NCI-H2196 treated with DMSO at 0.1 percent for 48 hours (cell line): ENCODE measurements at regions not wholly inside any gene's neighbourhood (a gene's known extent, or its start where the extent isn't known, plus 50 kb on each side); places are given as distances from the start of the nearest gene placed in this dataset.
A peak's percentile ranks its signal among the peaks of the same experiment; 100 is the strongest.

ENCODE experiments used
- DNase-seq: peaks from one replicate; lab custom pipeline; 2025; ENCODE audit not compliant: unreplicated experiment; lab: John Stamatoyannopoulos, UW

DNA sequence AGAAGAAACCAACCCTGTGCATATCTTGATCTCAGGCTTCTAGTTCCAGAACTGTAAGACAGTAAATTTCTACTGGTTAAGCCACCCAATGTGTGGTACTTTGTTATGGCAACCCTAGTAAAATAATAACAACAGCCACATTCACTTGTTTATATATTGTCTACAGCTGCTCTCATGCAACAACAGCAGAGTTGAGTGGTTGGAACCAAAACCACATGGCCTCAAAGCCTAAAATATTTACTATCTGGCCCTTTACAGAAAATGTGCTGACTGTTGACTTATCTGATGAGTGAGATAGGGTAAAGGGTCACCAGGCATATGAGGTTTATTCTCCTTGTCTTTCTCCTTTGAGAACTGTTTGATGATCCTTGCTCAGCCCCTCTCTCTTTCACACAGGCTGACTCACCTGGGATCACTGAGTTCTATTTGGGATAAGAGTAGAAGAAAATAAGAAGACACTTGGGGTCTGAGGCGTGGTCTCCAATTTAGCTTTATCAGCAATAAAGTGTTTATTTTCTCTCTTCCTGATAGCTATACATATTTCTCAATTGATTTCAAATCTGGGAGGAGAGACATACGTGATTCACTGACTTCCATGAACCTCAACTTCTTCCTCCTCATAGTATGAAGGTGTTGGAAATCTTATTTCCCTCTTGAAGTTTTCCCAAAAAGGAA is 227.5 kb upstream of the STARD13 start:
- DNase-seq = no peak

DNA sequence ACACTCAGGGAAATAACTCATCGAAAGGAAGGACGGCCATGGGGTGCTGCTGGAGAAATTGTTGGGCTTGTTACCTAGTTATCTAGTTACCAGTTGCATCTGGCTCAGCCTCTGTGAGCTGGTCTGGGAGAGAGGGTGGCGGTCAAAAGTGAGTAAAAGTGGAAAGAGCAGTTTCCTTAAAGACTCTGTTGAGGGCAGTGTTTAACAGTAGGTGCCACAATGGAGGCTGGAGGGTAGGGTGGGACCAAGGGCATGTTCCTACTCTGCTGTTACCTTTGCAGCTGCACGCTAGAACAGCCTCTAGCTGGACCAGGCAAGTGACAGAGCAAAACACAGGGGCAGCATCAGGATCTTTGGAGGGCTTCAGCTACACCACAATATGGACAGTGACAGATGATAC is 228.8 kb upstream of the STARD13 start:
- DNase-seq = no peak

DNA sequence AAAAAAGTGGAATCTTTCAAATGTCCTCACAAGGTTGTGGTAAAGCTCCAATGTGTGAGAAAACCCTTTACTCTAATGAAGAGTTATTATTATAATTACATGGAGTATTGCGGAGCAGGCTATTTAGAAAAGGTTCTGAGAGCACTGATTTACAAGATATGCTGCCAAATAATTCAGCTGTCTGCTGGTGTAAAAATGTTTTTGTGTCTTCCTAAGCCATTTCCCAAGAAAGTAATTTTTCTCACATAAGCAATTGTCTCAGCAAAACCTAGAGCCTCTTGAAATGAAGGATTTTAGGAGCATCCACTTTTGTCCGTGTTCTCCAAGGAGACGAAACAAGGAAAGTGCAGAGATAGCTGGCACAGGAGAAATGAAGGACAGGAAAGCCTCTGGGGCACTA is 229.6 kb upstream of the STARD13 start:
- no peak for DNase-seq

DNA sequence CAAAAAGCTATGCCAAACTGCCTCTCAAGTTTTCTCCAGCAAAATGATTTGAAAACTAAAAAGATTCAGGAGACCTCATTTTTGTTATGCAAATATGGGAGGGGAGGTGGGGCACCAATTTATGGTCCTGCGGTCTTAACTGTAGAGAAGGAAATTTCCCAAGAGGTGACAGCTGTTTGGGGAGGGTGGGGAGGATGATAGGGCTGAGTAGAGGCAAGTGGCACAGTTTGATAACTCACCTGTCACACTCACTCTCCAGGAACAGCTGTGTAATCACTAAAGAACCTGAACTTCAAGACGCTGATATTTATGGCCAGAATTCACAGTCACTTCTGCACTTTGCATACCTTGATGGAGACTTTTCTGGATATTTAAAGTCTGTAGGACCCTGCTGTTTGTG is 232.9 kb upstream of the STARD13 start:
- no peak for DNase-seq

DNA sequence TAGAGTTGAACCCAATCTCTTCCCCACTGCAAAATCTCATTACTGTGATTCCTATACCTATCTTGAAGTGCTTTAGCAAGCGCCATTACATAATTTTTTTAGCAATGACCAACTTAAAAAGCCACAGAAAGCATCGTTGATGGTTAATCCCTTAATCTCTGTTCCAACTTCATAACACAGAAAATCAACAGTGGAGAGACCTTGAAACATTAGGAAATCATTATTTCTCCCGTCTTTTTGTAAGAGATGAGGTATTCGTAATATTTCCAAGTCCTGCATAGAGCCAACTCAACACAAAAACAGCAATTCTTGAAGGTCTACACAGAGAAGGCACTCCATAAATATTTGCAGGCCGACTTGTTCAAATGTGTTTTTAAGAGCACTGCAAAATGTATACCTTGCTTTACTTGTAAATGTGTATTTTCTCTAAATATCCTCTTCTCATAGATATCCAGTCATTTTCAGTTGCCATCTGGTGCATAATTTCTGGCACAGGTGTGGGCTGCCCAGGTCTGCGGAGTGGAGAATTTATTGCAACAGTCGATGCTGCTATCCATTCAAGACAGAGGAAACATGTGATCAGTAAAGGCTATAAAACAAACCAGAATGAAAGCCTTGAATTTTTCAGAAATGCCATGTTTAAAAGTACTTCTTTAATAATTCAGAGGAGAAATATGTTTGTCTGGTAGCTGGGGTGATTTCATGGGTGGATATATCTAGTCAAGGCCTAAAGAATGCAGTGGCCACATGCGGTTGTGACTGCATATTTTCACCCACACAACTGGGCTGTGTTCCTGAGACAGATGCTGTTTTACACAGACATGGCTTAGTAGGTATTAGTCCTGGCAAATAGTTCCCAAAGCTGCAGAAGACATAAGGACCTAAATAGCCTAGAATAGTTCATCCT is 234.3 kb upstream of the STARD13 start:
- no peak for DNase-seq

DNA sequence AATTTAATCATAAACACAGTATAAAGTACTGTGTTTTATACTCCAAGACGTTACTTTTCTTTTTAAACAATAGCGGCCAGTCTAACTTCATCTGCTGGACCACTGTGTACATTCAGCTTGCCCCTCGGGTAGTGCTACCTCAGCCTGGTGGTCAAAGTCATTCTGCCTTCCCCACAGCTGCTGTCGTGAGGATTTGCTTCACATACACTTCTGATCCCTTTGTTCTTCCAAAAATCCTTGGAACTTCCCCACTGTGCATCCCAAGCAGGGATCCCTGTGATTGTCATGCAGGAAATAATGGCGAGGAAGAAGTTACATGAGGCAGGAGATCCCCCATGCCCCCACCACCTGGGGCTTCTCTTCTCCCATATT is 234.9 kb upstream of the STARD13 start:
- no peak for DNase-seq

DNA sequence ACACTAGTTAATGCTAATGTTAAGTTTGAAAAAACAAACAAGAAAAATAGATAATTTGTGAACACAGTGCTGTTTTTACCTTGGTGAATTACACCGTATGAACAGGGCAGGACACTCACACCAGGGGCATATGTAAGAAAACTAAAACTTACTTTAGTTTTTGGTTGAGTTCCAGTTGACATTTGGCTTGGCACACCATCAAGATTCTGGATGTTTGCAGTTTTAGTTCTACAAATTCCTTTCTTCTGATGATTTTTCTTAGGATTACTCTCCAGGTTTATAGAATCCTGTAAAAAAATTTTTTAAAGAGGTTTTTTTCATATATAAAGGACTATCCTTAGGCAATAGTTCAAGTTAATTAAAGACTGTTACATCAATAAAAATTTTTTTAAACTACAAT is 238.5 kb upstream of the STARD13 start:
- DNase-seq = no peak

DNA sequence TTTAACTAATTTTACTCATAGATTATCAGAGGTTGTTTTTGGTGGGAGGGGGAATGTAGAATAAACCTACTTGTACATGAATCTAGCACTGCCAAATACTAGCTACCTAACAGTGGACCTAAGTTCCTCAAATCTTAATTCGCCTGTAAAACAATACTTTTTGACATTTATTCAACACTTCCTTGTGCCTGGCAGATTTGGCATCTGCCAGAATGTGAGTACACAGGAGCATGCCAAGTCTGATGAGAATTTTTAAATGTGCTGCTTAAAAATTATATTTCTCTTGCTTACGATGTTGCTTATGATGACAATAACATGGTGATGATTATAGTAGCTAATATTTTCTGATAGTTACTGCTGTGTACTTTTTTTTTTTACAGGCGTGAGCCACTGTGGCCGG is 240.2 kb upstream of the STARD13 start:
- no peak for DNase-seq

GRCh38 chr13:33526718-33527117 is 241.2 kb upstream of the STARD13 start:
- no peak for DNase-seq

GRCh38 chr13:33528896-33529295 is 243.3 kb upstream of the STARD13 start:
- no peak for DNase-seq

DNA sequence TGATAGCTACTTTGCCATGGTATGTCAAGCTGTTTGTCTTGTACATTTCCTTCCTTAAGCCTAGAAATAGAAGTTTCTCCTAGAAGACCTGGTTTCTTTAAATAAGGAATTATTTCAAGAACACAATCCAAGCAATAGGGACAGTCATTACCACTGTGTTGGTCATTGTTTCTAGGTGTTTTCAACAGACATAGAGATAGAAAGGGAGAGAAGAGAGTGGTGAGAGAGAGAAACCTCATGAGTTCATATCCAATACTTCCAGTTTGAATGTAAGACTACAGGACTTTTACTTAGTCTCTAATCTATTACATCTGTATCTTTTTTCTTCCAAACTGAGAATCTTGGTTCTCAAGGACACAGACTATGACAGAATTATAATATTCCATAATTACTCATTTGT is 245.9 kb upstream of the STARD13 start:
- no peak for DNase-seq

DNA sequence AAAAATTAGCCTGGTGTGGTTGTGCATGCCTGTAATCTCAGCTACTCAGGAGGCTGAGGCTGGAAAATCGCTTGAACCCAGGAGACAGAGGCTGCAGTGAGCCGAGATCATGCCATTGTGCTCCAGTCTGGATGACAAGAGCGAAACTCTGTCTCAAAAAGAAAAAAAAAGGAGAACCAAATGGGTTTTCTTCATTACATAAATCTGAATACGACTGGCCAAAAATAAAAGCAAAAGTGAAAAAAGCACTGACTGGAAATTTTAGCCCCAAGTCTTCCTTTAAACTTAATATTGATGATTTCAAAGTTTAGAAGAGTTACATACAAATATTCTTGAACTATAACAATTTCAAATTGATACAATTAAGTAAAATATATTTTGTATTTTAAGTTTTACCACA is 249.5 kb upstream of the STARD13 start:
- no peak for DNase-seq

DNA sequence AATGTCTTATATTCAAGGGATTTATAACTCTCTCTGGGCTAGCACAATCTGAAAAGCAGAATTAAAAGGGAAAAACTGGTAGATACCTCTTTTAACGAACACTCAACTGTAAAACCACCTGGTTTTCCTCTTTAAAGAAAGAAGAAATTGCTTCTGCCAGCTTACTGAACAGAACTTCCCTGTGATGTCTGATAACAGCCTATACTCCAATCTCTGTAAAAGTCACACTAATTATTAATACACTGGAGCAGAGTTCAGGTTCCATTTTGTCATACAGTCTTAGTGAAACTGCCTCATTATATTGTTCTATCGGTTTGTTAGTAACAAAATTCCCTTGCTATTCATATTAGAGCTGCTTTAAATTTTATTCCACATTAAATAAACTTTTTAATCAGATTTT is 251.0 kb upstream of the STARD13 start:
- no peak for DNase-seq

GRCh38 chr13:33537026-33537425 is 251.5 kb upstream of the STARD13 start:
- no peak for DNase-seq

DNA sequence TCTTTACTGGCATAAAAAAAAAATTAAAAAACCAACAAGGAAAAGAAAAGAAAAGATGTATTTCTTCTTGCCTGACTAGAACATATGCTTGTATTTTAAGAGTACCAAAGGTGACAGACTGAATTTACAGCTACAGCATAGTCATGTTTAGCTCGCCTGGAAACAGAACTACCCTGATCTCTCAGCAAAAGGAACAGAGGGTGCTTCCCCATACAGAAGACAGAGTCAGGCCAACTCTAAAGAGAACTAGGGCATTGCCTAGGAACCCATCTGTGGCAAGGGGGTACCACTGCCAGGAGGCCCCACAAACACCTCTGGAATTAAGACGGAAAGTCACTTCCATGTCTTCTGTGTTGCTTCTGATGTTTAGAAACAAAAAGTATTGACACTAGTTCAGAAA is 252.1 kb upstream of the STARD13 start:
- DNase-seq = no peak

DNA sequence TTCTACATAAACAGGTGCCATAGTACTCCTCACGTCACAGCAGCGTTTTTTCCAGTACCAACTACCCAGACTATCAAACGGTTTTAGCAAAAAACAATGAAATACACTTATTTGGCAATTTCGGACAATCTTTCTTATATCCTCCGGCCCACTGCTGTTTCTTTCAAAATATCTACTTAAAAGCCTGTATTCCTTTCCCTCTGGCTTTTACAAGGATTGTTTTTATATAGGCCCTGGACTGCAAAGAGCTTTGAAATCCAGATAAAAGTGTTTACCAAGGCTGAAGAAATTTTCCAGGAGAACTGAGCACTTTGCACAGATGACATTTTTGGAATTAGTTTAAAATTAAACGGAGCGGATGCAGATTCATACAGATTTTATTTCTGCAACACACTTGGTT is 255.9 kb upstream of the STARD13 start:
- DNase-seq = no peak

DNA sequence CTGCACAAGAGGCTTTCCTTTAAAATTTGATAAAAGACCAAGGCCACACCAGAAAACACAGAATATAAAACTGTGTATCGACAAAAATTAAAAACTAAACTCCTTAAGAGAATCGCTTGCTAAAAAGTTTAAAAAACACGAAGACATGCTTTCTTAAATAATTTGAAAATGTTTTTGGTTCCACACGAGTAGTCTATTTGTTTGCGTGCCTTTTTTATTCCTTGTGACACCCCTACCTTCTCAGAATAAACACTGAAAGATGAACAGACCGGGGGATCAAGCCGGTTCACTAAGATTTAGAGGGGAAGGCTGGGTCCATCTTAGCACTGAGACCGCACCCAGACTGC is 256.4 kb upstream of the STARD13 start:
- no peak for DNase-seq

GRCh38 chr13:33542309-33543088 is 256.9 kb upstream of the STARD13 start:
- peak; percentile 89 for DNase-seq

GRCh38 chr13:33543089-33543459 is 257.5 kb upstream of the STARD13 start:
- no peak for DNase-seq

DNA sequence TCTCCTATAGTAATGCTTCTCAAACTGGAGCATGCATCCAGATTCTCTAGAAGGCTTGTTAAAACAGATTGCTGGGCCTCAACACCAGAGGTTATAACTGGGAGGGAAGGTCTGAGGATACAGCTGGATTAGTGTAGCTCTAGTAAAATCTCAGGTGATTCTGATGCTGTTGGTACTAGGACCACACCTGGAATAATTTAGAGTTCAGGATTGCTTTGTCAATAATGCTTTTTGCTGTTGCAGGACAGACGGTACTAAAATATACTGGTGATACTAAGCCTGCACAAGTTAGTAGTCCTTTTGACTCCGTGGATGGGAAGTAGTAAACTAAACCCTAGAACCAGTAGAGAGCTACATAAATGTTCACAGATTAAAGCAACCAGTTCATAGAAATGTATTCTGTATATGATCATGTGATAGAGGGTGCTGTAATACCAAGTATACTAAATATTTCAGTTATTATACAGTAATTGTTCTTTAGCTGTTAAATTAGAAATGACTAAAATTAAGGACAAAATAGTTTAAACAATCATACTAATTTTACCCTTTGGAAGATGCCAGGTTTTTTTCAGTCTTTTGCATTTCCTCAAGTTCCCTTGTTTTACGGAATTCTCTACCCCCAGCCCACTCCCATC is 258.2 kb upstream of the STARD13 start:
- DNase-seq = no peak

GRCh38 chr13:33544308-33544707 is 258.8 kb upstream of the STARD13 start:
- DNase-seq = no peak

DNA sequence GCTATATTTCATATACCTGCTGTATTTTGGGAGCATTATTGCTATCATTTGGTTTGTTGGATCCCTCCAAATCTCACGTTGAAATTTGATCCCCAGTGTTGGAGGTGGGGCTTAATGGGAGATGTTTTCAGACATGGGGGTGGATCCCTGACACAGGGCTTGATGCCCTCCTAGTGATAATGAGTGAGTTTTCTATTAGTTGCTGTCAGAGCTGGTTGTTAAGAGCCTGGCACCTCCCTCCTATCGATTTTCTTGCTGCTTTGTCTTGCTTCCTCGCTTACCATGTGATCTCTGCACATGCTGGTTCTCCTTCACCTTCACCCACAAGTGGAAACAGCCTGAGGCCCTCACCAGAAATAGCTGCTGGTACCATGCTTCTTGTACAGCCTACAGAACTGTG is 259.9 kb upstream of the STARD13 start:
- no peak for DNase-seq
